Right atrium auricular region (tissue), 2 donors: ENCODE measurements at regions not wholly inside any gene's neighbourhood (a gene's known extent, or its start where the extent isn't known, plus 50 kb on each side); places are given as distances from the start of the nearest gene placed in this dataset.

Experiments used
- DNase-seq: peaks from one replicate; pipeline ENCODE4 v3.0.0-alpha.2; 2019; ENCODE audit warnings: low spot score
- H3K27ac ChIP-seq, 2 donors: fragments of 200-600 bp; sonication (generic); 1 replicate in 1 of 2; 2 replicates in 1 of 2; pipeline ENCODE4 v1.5.1; 2016 to 2019
- H3K27me3 ChIP-seq, 2 donors: fragments of 200-600 bp; sonication (generic); one replicate each; pipeline versions ENCODE4 v1.5.1 to v1.6.0; 2017 to 2019
- H3K36me3 ChIP-seq: fragments of 200-600 bp; sonication (generic); one replicate; pipeline ENCODE4 v1.5.1; 2016
- H3K4me1 ChIP-seq, 2 donors: fragments of 200-600 bp; sonication (generic); one replicate each; pipeline versions ENCODE4 v1.5.1 to v1.6.0; 2017 to 2019
- H3K4me3 ChIP-seq, 2 donors: fragments of 200-600 bp; sonication (generic); 1 replicate in 1 of 2; 2 replicates in 1 of 2; pipeline ENCODE4 v1.5.1; 2017 to 2019; ENCODE audit warnings: mild to moderate bottlenecking in 1 of 2, moderate library complexity in 1 of 2
- H3K9me3 ChIP-seq, 2 donors: fragments of 200-600 bp; sonication (generic); one replicate each; pipeline ENCODE4 v1.5.1; 2019
- CTCF ChIP-seq, 2 donors: fragments of 200-600 bp; sonication (generic); IDR thresholded peaks; one replicate each; pipeline ENCODE4 v1.5.1; 2019; ENCODE audit warnings: antibody characterized with exemption in 2 of 2

- DNase-seq = no peak
- Histone ChIP-seq H3K27ac (no peak overlapping the region), H3K9me3 (peaks cover 0 to 3% of the 10 kb centered on the region in 2 donors), H3K27me3 (no peaks in the 10 kb centered on the region), H3K4me1 (no peaks in the 10 kb centered on the region), H3K36me3 (no peaks in the 10 kb centered on the region), H3K4me3 (no peak overlapping the region)
- peak in 1 of 2 donors; percentile 53 for TF ChIP-seq CTCF (IDR thresholded peaks at IDR 0.05)
Measured at GRCh38 chr1:30353637-30354036, 369.7 kb downstream of the MATN1 start.

DNA sequence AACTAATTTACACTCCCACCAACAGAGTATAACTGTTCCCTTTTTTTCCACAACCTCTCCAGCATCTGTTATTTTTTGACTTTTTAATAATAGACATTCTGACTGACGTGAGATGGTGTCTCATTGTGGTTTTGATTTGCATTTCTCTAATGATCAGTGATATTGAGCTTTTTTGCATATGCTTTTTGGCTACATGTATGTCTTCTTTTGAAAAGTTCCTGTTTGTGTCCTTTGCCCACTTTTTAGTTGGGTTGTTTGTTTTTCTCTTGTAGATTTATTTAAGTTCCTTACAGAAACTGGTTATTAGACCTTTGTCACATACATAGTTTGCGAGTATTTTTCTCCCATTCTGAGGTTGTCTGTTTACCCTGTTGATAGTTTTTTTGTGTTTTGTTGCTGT, 375.2 kb downstream of the MATN1 start:
- DNase-seq = no peak
- no peaks in the 10 kb centered on the region for H3K4me1 ChIP-seq
- peaks cover 0 to under 1% of the 10 kb centered on the region in 2 donors for H3K27me3 ChIP-seq
- no peak overlapping the region for H3K27ac ChIP-seq
- no peak for TF ChIP-seq CTCF (IDR thresholded peaks at IDR 0.05)
- H3K9me3 ChIP-seq = peaks cover 0 to 21% of the 10 kb centered on the region in 2 donors
- no peaks in the 10 kb centered on the region for H3K36me3 ChIP-seq
- no peak overlapping the region for H3K4me3 ChIP-seq

GRCh38 chr1:30345491-30346130, 377.8 kb downstream of the MATN1 start:
- Histone ChIP-seq H3K4me1 (no peaks in the 10 kb centered on the region), H3K9me3 (peaks cover 0 to 23% of the 10 kb centered on the region in 2 donors), H3K27me3 (peaks cover 0 to 6% of the 10 kb centered on the region in 2 donors), H3K27ac (no peak overlapping the region), H3K4me3 (no peak overlapping the region), H3K36me3 (no peaks in the 10 kb centered on the region)
- no peak for DNase-seq
- no peak for TF ChIP-seq CTCF (IDR thresholded peaks at IDR 0.05)

- H3K4me3 ChIP-seq = no peak overlapping the region
- H3K27ac ChIP-seq = no peak overlapping the region
- no peak for DNase-seq
- no peaks in the 10 kb centered on the region for H3K4me1 ChIP-seq
- no peaks in the 10 kb centered on the region for H3K36me3 ChIP-seq
- H3K27me3 ChIP-seq = peaks cover 0 to 6% of the 10 kb centered on the region in 2 donors
- H3K9me3 ChIP-seq = peaks cover 0 to 18% of the 10 kb centered on the region in 2 donors
- TF ChIP-seq CTCF (IDR thresholded peaks at IDR 0.05) = no peak
Measured at GRCh38 chr1:30343562-30343961, 379.8 kb downstream of the MATN1 start.

GRCh38 chr1:30342535-30343141, 380.7 kb downstream of the MATN1 start:
- TF ChIP-seq CTCF (IDR thresholded peaks at IDR 0.05) = no peak
- H3K4me3 ChIP-seq = no peak overlapping the region
- H3K36me3 ChIP-seq = no peaks in the 10 kb centered on the region
- peaks cover 0 to 16% of the 10 kb centered on the region in 2 donors for H3K9me3 ChIP-seq
- no peak overlapping the region for H3K27ac ChIP-seq
- peak; percentile 38 for DNase-seq
- peaks cover 0 to 6% of the 10 kb centered on the region in 2 donors for H3K27me3 ChIP-seq
- H3K4me1 ChIP-seq = no peaks in the 10 kb centered on the region
